H9 (cell line): ENCODE measurements at regions not wholly inside any gene's neighbourhood (a gene's known extent, or its start where the extent isn't known, plus 50 kb on each side); places are given as distances from the start of the nearest gene placed in this dataset.

Experiments used
- DNase-seq: peaks from one replicate; pipeline ENCODE4 v3.0.0-alpha.2; 2017
- H2AFZ ChIP-seq: one replicate; pipeline ENCODE4 v1.6.1; 2013; ENCODE audit warnings: mild to moderate bottlenecking, low read length, control low read depth, moderate library complexity
- H2AK5ac ChIP-seq: 2 replicates; pipeline ENCODE4 v1.6.1; 2013; ENCODE audit warnings: low read length, control low read depth, mixed read lengths; ENCODE audit not compliant: insufficient read length
- H2BK120ac ChIP-seq: one replicate; pipeline ENCODE4 v1.6.1; 2013; ENCODE audit warnings: low read depth, mild to moderate bottlenecking, low read length, control low read depth, inconsistent platforms; ENCODE audit not compliant: poor library complexity, severe bottlenecking
- H2BK12ac ChIP-seq: 2 replicates; pipeline ENCODE4 v1.6.1; 2013; ENCODE audit warnings: low read length, control low read depth, mixed read lengths, low read depth; ENCODE audit not compliant: insufficient read length
- H2BK15ac ChIP-seq: 2 replicates; pipeline ENCODE4 v1.6.1; 2013; ENCODE audit warnings: low read depth, low read length, control low read depth
- H2BK20ac ChIP-seq: one replicate; pipeline ENCODE4 v1.6.1; 2013; ENCODE audit warnings: low read depth, mild to moderate bottlenecking, low read length, control low read depth, inconsistent platforms; ENCODE audit not compliant: poor library complexity, severe bottlenecking
- H2BK5ac ChIP-seq: 2 replicates; pipeline ENCODE4 v1.6.1; 2013; ENCODE audit warnings: low read length, control low read depth, mixed read lengths; ENCODE audit not compliant: insufficient read length
- H3K14ac ChIP-seq: 2 replicates; pipeline ENCODE4 v1.6.1; 2013; ENCODE audit warnings: low read length, control low read depth; ENCODE audit not compliant: insufficient read depth
- H3K18ac ChIP-seq: 2 replicates; pipeline ENCODE4 v1.6.1; 2013; ENCODE audit warnings: low read depth, mild to moderate bottlenecking, mixed read lengths, low read length, control low read depth; ENCODE audit not compliant: insufficient read length
- H3K23ac ChIP-seq: 2 replicates; pipeline ENCODE4 v1.6.1; 2013; ENCODE audit warnings: low read length, control low read depth, mixed read lengths, low read depth; ENCODE audit not compliant: insufficient read length
- H3K23me2 ChIP-seq: 2 replicates; pipeline ENCODE4 v1.6.1; 2013; ENCODE audit warnings: low read depth, mild to moderate bottlenecking, mixed read lengths, low read length, control low read depth; ENCODE audit not compliant: insufficient read length, poor library complexity, severe bottlenecking
- H3K27ac ChIP-seq: 2 replicates; pipeline ENCODE4 v1.5.1; 2013; ENCODE audit warnings: low read length, control low read depth, mixed read lengths, low read depth; ENCODE audit not compliant: insufficient read length
- H3K27me3 ChIP-seq: 2 replicates; pipeline ENCODE4 v1.6.1; 2013; ENCODE audit warnings: low read length, control low read depth, inconsistent platforms; ENCODE audit not compliant: insufficient read depth
- H3K4ac ChIP-seq: 2 replicates; pipeline ENCODE4 v1.6.1; 2013; ENCODE audit warnings: low read depth, mild to moderate bottlenecking, control low read depth, inconsistent platforms, low read length, moderate library complexity
- H3K4me1 ChIP-seq: 2 replicates; pipeline ENCODE4 v1.6.1; 2013; ENCODE audit warnings: low read length, control low read depth, inconsistent platforms; ENCODE audit not compliant: insufficient read depth
- H3K4me2 ChIP-seq: 2 replicates; pipeline ENCODE4 v1.6.1; 2013; ENCODE audit warnings: low read length, control low read depth, mixed read lengths; ENCODE audit not compliant: insufficient read length, insufficient read depth
- H3K56ac ChIP-seq: 2 replicates; pipeline ENCODE4 v1.6.1; 2013; ENCODE audit warnings: low read depth, mild to moderate bottlenecking, mixed read lengths, low read length, control low read depth; ENCODE audit not compliant: insufficient read length
- H3K79me1 ChIP-seq: 2 replicates; pipeline ENCODE4 v1.6.1; 2013; ENCODE audit warnings: low read depth, mild to moderate bottlenecking, moderate library complexity, low read length, control low read depth, inconsistent platforms; ENCODE audit not compliant: insufficient read depth, poor library complexity, severe bottlenecking
- H3K79me2 ChIP-seq: 2 replicates; pipeline ENCODE4 v1.6.1; 2013; ENCODE audit warnings: low read length, control low read depth, inconsistent platforms; ENCODE audit not compliant: insufficient read depth
- H3K9ac ChIP-seq: 2 replicates; pipeline ENCODE4 v1.6.1; 2013; ENCODE audit warnings: low read length, control low read depth, mixed read lengths; ENCODE audit not compliant: insufficient read length; ENCODE audit errors: extremely low read depth
- H3K9me3 ChIP-seq: one replicate; pipeline ENCODE4 v1.6.1; 2013; ENCODE audit warnings: low read depth, low read length, inconsistent platforms; ENCODE audit not compliant: control insufficient read depth
- H3T11ph ChIP-seq: one replicate; pipeline ENCODE4 v1.6.1; 2013; ENCODE audit warnings: mild to moderate bottlenecking, low read length, control low read depth, inconsistent platforms
- H4K20me1 ChIP-seq: one replicate; pipeline ENCODE4 v1.6.1; 2013; ENCODE audit not compliant: control insufficient read depth, insufficient read length, insufficient read depth
- H4K5ac ChIP-seq: 2 replicates; pipeline ENCODE4 v1.6.1; 2013; ENCODE audit warnings: low read depth, mild to moderate bottlenecking, mixed read lengths, low read length, control low read depth; ENCODE audit not compliant: insufficient read length
- H4K8ac ChIP-seq: replicated peaks from 2 replicates; pipeline ENCODE4 v1.6.1; 2013; ENCODE audit warnings: low read length, control low read depth, mixed read lengths, low read depth; ENCODE audit not compliant: insufficient read length
- H4K91ac ChIP-seq: 2 replicates; pipeline ENCODE4 v1.6.1; 2013; ENCODE audit warnings: low read depth, mild to moderate bottlenecking, moderate library complexity, mixed read lengths, low read length, control low read depth; ENCODE audit not compliant: insufficient read length
- H3K27ac Mint-ChIP-seq, 3 experiments: 2 replicates in 2 of 3; 3 replicates in 1 of 3; pipeline ENCODE4 v1.8.0; 2020 to 2021; ENCODE audit warnings: mixed read lengths in 3 of 3, mild to moderate bottlenecking in 1 of 3, moderate library complexity in 1 of 3
- H3K27me3 Mint-ChIP-seq: 2 replicates; pipeline ENCODE4 v1.8.0; 2021; ENCODE audit warnings: low read depth, mild to moderate bottlenecking, moderate library complexity, mixed read lengths
- H3K36me3 Mint-ChIP-seq, 3 experiments: 2 replicates in 2 of 3; 3 replicates in 1 of 3; pipeline ENCODE4 v1.8.0; 2020 to 2021; ENCODE audit warnings: low read depth in 3 of 3, mixed read lengths in 3 of 3; ENCODE audit not compliant: insufficient read depth in 1 of 3
- H3K4me1 Mint-ChIP-seq, 2 experiments: 2 replicates each; pipeline ENCODE4 v1.8.0; 2020; ENCODE audit warnings: mixed read lengths in 2 of 2
- H3K4me3 Mint-ChIP-seq, 2 experiments: 2 replicates in 1 of 2; 3 replicates in 1 of 2; pipeline ENCODE4 v1.8.0; 2020 to 2021; ENCODE audit warnings: mild to moderate bottlenecking in 2 of 2, mixed read lengths in 2 of 2, moderate library complexity in 1 of 2
- H3K9me3 Mint-ChIP-seq, 2 experiments: 2 replicates in 1 of 2; 3 replicates in 1 of 2; pipeline ENCODE4 v1.8.0; 2020; ENCODE audit warnings: mild to moderate bottlenecking in 2 of 2, mixed read lengths in 2 of 2, moderate library complexity in 1 of 2
- CTCF ChIP-seq: fragments of 200-600 bp; sonication (generic); conservative IDR thresholded peaks from 3 replicates; pipeline ENCODE4 v1.8.0; 2021; ENCODE audit warnings: antibody characterized with exemption, mild to moderate bottlenecking
- WGBS: extraction: QIAGEN DNeasy Blood & Tissue Kit; methylation state at CpG from one replicate; pipeline ENCODE4 v1.1.7; 2013; ENCODE audit warnings: missing lambda C conversion rate, low lambda C conversion rate, mixed read lengths; ENCODE audit not compliant: insufficient read length; ENCODE audit errors: extremely low coverage; 5-methylcytosine and 5-hydroxymethylcytosine counted together

GRCh38 chr12:78641837-78642423, 222.6 kb upstream of the SYT1 start:
- no peak overlapping the region for H2AFZ ChIP-seq
- no peak overlapping the region for H4K91ac ChIP-seq
- H4K5ac ChIP-seq = no peak overlapping the region
- no peaks in the 10 kb centered on the region; the same call in 1 of the 2 replicates for H3K27me3 ChIP-seq
- no peak overlapping the region for H2BK20ac ChIP-seq
- no peaks in the 10 kb centered on the region for H3K23me2 ChIP-seq
- H3K4me2 ChIP-seq = no peak overlapping the region
- H3K9me3 ChIP-seq = no peaks in the 10 kb centered on the region
- H3K79me2 ChIP-seq = no peaks in the 10 kb centered on the region
- H3K9ac ChIP-seq = no peak overlapping the region
- H4K20me1 ChIP-seq = no peaks in the 10 kb centered on the region
- H3K14ac ChIP-seq = no peak overlapping the region
- no peak overlapping the region for H3K27ac ChIP-seq
- H3T11ph ChIP-seq = no peak overlapping the region
- Mint-ChIP-seq H3K27me3 (peaks cover 74% of the 10 kb centered on the region), H3K4me1 (no peaks in the 10 kb centered on the region), H3K4me3 (no peak overlapping the region), H3K27ac (no peak overlapping the region), H3K9me3 (no peaks in the 10 kb centered on the region), H3K36me3 (no peaks in the 10 kb centered on the region)
- no peak overlapping the region for H2AK5ac ChIP-seq
- no peaks in the 10 kb centered on the region for H3K79me1 ChIP-seq
- H4K8ac ChIP-seq = no peak overlapping the region
- H2BK12ac ChIP-seq = no peak overlapping the region
- peak; percentile 49; the same call in 2 of the 3 replicates for TF ChIP-seq CTCF
- no CpG with 5 or more reads among the region's 1 CpG for WGBS
- DNase-seq = no peak
- H3K18ac ChIP-seq = no peak overlapping the region
- no peak overlapping the region for H2BK120ac ChIP-seq
- no peak overlapping the region for H3K23ac ChIP-seq
- no peaks in the 10 kb centered on the region for H3K4me1 ChIP-seq
- H2BK15ac ChIP-seq = no peak overlapping the region
- no peak overlapping the region for H3K4ac ChIP-seq
- no peak overlapping the region for H3K56ac ChIP-seq
- no peak overlapping the region for H2BK5ac ChIP-seq
